Panc1 (cell line): ENCODE measurements at regions not wholly inside any gene's neighbourhood (a gene's known extent, or its start where the extent isn't known, plus 50 kb on each side); places are given as distances from the start of the nearest gene placed in this dataset.

Source experiments
- ATAC-seq: fragments of 200-7000 bp; cut with Tn5 transposase; 2 replicates; pipeline ENCODE4 v1.9.1; 2020; ENCODE audit warnings: mild to moderate bottlenecking, moderate library complexity
- BruUV-seq: library from RNA; stranded (reverse); fragments of 400-500 nt; replicated peaks from 2 replicates; lab custom pipeline; 2021; lab: Mats Ljungman, UMichigan
- CTCF ChIA-PET: fragments of 300-600 bp; sonication (Branson Sonifier 250); formaldehyde crosslinking; loops from one replicate; lab custom pipeline; 2022; ENCODE audit warnings: antibody characterized with exemption; lab: Charles Lee
- POLR2A ChIA-PET: fragments of 300-600 bp; sonication (Branson Sonifier 250); formaldehyde crosslinking; loops from one replicate; lab custom pipeline; 2022; ENCODE audit warnings: antibody characterized with exemption; lab: Charles Lee
- DNase-seq: peaks from one replicate; pipeline ENCODE4 v3.0.0-alpha.2; 2010; ENCODE audit warnings: low read depth, low spot score
- H3K27ac ChIP-seq: 2 replicates; pipeline ENCODE4 v1.5.1; 2011; ENCODE audit warnings: mild to moderate bottlenecking, low read length, inconsistent platforms
- H3K27me3 ChIP-seq: fragments of 200-500 bp; sonication (Bioruptor generic); 2 replicates; pipeline ENCODE4 v1.6.0; 2014; ENCODE audit warnings: low read length, inconsistent platforms; ENCODE audit not compliant: control insufficient read depth, insufficient read depth
- H3K36me3 ChIP-seq: fragments of 200-500 bp; sonication (Bioruptor generic); 2 replicates; pipeline ENCODE4 v1.5.1; 2014; ENCODE audit warnings: inconsistent platforms, mild to moderate bottlenecking, low read length, moderate library complexity; ENCODE audit not compliant: control insufficient read depth, insufficient read depth
- H3K4me1 ChIP-seq: 2 replicates; pipeline ENCODE4 v1.5.1; 2011; ENCODE audit warnings: inconsistent platforms, mild to moderate bottlenecking, low read length, moderate library complexity; ENCODE audit not compliant: control insufficient read depth, insufficient read depth
- H3K4me3 ChIP-seq, 2 experiments: 2 replicates each; pipeline ENCODE4 v1.5.1; 2011 to 2012; ENCODE audit warnings: low read depth in 2 of 2, low read length in 2 of 2, mild to moderate bottlenecking in 2 of 2, inconsistent platforms in 1 of 2, moderate library complexity in 1 of 2
- H3K9me3 ChIP-seq: fragments of 200-500 bp; sonication (Bioruptor generic); 2 replicates; pipeline ENCODE4 v1.5.1; 2014; ENCODE audit warnings: low read depth, mild to moderate bottlenecking, inconsistent platforms, low read length, moderate library complexity; ENCODE audit not compliant: control insufficient read depth, insufficient read depth
- CTCF ChIP-seq: fragments of 450-650 bp; IDR thresholded peaks from 2 replicates; pipeline ENCODE4 v1.5.1; 2017; ENCODE audit warnings: mild to moderate bottlenecking
- POLR2AphosphoS5 ChIP-seq: IDR thresholded peaks from 2 replicates; pipeline ENCODE4 v1.6.1; 2012; ENCODE audit warnings: mild to moderate bottlenecking, low read depth, low read length, moderate library complexity
- REST ChIP-seq, 2 experiments: IDR thresholded peaks; 2 replicates each; pipeline ENCODE4 v1.6.1; 2011 to 2012; ENCODE audit warnings: low read depth in 2 of 2, control low read depth in 1 of 2, low read length in 1 of 2, mild to moderate bottlenecking in 1 of 2, moderate library complexity in 1 of 2; ENCODE audit not compliant: insufficient read depth in 1 of 2
- SIN3A ChIP-seq: IDR thresholded peaks from 2 replicates; pipeline ENCODE4 v1.6.1; 2012; ENCODE audit warnings: low read depth, mild to moderate bottlenecking, low read length, moderate library complexity, borderline replicate concordance; ENCODE audit not compliant: insufficient read depth
- TCF7L2 ChIP-seq: IDR thresholded peaks from 2 replicates; pipeline ENCODE4 v1.6.1; 2011; ENCODE audit warnings: mild to moderate bottlenecking, low read depth, low read length, inconsistent platforms
- in situ Hi-C: cut with HindIII; loops from 2 replicates; pipeline ENCODE4 v1.10.0; 2016; ENCODE audit warnings: low sequenced_read_pairs, low pct_unique_long_range_greater_than_20kb
- intact Hi-C: fragments of 100-400 bp; cut with micrococcal nuclease; formaldehyde crosslinking; loops from one replicate; pipeline ENCODE4 v1.10.0; 2022; ENCODE audit not compliant: unreplicated experiment

- POLR2A ChIA-PET = no interaction called here
- TF ChIP-seq POLR2AphosphoS5 = no peak
- no peak for TF ChIP-seq SIN3A
- TF ChIP-seq TCF7L2 = no peak
- no peak for TF ChIP-seq REST (IDR thresholded peaks at IDR 0.05; ENCODE audit: insufficient read depth in 1 of 2, low read depth in 2 of 2, low read length in 1 of 2)
- no peak for TF ChIP-seq CTCF
- H3K27ac ChIP-seq = no peak overlapping the region
- H3K36me3 ChIP-seq = no peaks in the 10 kb centered on the region
- H3K9me3 ChIP-seq = no peaks in the 10 kb centered on the region
- DNase-seq = no peak
- intact Hi-C loops (no loop called here), in situ Hi-C loops (no loop called here)
- BruUV-seq = no TSS peak
- H3K4me3 ChIP-seq = no peak overlapping the region
- CTCF ChIA-PET = no interaction called here
- H3K4me1 ChIP-seq = no peaks in the 10 kb centered on the region
- no peaks in the 10 kb centered on the region for H3K27me3 ChIP-seq
- no peak for ATAC-seq
Observed at GRCh38 chr12:115837220-115837619, 440.3 kb downstream of the MED13L start.

- no peak overlapping the region for H3K27ac ChIP-seq
- DNase-seq = no peak
- intact Hi-C loops (no loop called here), in situ Hi-C loops (no loop called here)
- BruUV-seq = no TSS peak
- H3K27me3 ChIP-seq = no peaks in the 10 kb centered on the region
- no peaks in the 10 kb centered on the region for H3K9me3 ChIP-seq
- H3K4me3 ChIP-seq = no peak overlapping the region
- POLR2A ChIA-PET = no interaction called here
- CTCF ChIA-PET = no interaction called here
- no peaks in the 10 kb centered on the region for H3K36me3 ChIP-seq
- no peaks in the 10 kb centered on the region for H3K4me1 ChIP-seq
- no peak for TF ChIP-seq TCF7L2
- no peak for TF ChIP-seq CTCF
- no peak for TF ChIP-seq SIN3A
- TF ChIP-seq REST (IDR thresholded peaks at IDR 0.05; ENCODE audit: insufficient read depth in 1 of 2, low read depth in 2 of 2, low read length in 1 of 2) = no peak
- no peak for TF ChIP-seq POLR2AphosphoS5
- ATAC-seq = no peak
Observed at GRCh38 chr12:115835445-115835844, 442.0 kb downstream of the MED13L start.
